Mesodermal cell (in vitro differentiated cells): ENCODE measurements at regions not wholly inside any gene's neighbourhood (a gene's known extent, or its start where the extent isn't known, plus 50 kb on each side); places are given as distances from the start of the nearest gene placed in this dataset.

ENCODE experiments used
- H3K27ac ChIP-seq: 2 replicates; pipeline ENCODE4 v1.7.0; 2013; ENCODE audit warnings: mild to moderate bottlenecking, low read depth, low read length, moderate library complexity; ENCODE audit not compliant: severe bottlenecking
- H3K36me3 ChIP-seq: 2 replicates; pipeline ENCODE4 v1.7.1; 2013; ENCODE audit warnings: mild to moderate bottlenecking, low read length, moderate library complexity; ENCODE audit not compliant: control insufficient read depth, insufficient read depth
- H3K4me1 ChIP-seq: one replicate; pipeline ENCODE4 v1.7.1; 2013; ENCODE audit warnings: mild to moderate bottlenecking, low read length; ENCODE audit not compliant: insufficient read depth, control insufficient read depth, poor library complexity, severe bottlenecking
- H3K4me3 ChIP-seq: 2 replicates; pipeline ENCODE4 v1.7.0; 2013; ENCODE audit warnings: low read length, control low read depth, mild to moderate bottlenecking; ENCODE audit not compliant: insufficient read depth, poor library complexity, severe bottlenecking; ENCODE audit errors: extremely low read depth
- H3K9me3 ChIP-seq: 2 replicates; pipeline ENCODE4 v1.7.1; 2013; ENCODE audit warnings: mild to moderate bottlenecking, low read length, moderate library complexity; ENCODE audit not compliant: control insufficient read depth
- WGBS, 2 experiments: methylation state at CpG; one replicate each; pipeline ENCODE4 v1.1.5; 2013; ENCODE audit warnings: missing lambda C conversion rate in 2 of 2; ENCODE audit not compliant: insufficient coverage in 2 of 2; 5-methylcytosine and 5-hydroxymethylcytosine counted together

- no peak overlapping the region for H3K4me3 ChIP-seq
- no peak overlapping the region for H3K27ac ChIP-seq
- 100% methylated on average over 1 of the region's 2 CpGs; no CpG with 5 or more reads in 1 of the 2 experiments for WGBS, 2 experiments
- H3K9me3 ChIP-seq: peaks cover 5% of the 10 kb centered on the region
- H3K4me1 ChIP-seq: no peaks in the 10 kb centered on the region
- H3K36me3 ChIP-seq: no peaks in the 10 kb centered on the region
Observed at GRCh38 chr6:92827104-92827503, 592.3 kb downstream of the EPHA7 start.

DNA sequence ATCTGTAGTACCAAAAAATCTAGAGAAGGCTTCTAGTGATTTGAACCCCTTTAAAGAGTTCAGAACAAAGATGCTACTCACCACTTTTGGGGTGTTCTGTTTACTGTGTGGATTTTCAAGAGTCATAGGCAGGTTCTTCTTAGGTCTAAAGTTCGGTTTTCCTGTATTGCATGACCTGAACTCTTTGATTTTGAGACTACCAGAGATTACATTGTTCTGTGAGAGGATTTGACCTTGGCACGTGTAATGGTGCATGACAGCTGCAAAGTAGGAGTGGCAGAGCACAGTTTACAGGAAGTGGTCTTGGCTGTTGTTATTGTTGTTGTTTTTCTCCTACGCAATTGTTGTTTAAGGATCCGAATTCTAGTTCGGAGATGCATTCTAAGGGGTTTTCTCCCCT lies 592.7 kb downstream of the EPHA7 start:
- Histone ChIP-seq H3K27ac (no peak overlapping the region), H3K4me3 (no peak overlapping the region), H3K4me1 (no peaks in the 10 kb centered on the region), H3K36me3 (no peaks in the 10 kb centered on the region), H3K9me3 (peaks cover 5% of the 10 kb centered on the region)
- 80 to 85% methylated on average over 1 to 3 of the region's 5 CpGs for WGBS, 2 experiments

GRCh38 chr6:92822222-92822621 lies 597.1 kb downstream of the EPHA7 start:
- peaks cover 2% of the 10 kb centered on the region for H3K9me3 ChIP-seq
- no peak overlapping the region for H3K4me3 ChIP-seq
- WGBS, 2 experiments: no CpG with 5 or more reads among the region's 4 CpGs
- no peaks in the 10 kb centered on the region for H3K4me1 ChIP-seq
- no peak overlapping the region for H3K27ac ChIP-seq
- H3K36me3 ChIP-seq: no peaks in the 10 kb centered on the region

- WGBS, 2 experiments: 85 to 89% methylated on average over 4 to 5 of the region's 6 CpGs
- no peak overlapping the region for H3K27ac ChIP-seq
- H3K4me3 ChIP-seq: no peak overlapping the region
Observed at GRCh38 chr6:92820601-92821000, 598.8 kb downstream of the EPHA7 start.

GRCh38 chr6:92810913-92811312 lies 608.4 kb downstream of the EPHA7 start:
- 0% methylated on average over 1 of the region's 3 CpGs for WGBS, 2 experiments
- no peaks in the 10 kb centered on the region for H3K9me3 ChIP-seq
- H3K36me3 ChIP-seq: no peaks in the 10 kb centered on the region
- no peak overlapping the region for H3K4me3 ChIP-seq
- no peak overlapping the region for H3K27ac ChIP-seq
- no peaks in the 10 kb centered on the region for H3K4me1 ChIP-seq

More at GRCh38 chr6:92820601-92821000, 598.8 kb downstream of the EPHA7 start:
- Histone ChIP-seq H3K4me1 (no peaks in the 10 kb centered on the region), H3K36me3 (no peaks in the 10 kb centered on the region), H3K9me3 (no peaks in the 10 kb centered on the region)

DNA sequence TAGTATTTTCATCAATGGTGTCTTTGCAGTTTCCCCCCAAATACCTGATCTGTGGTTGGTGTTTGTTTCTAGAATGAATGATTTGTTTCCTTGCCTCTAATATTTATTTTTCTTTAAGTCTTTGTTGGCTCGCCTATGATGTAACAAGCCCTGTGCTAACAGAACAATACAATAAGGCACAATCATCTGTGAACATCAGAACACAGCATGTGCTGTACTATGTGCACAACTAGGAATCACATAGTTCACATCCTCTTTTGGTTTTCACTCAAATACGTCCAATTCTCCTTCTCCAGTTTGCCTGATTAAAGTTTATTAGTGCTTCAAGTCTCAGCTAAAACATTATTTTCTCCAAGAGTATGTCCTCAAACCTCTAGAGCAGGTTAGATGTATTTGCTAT lies 613.1 kb downstream of the EPHA7 start:
- Histone ChIP-seq H3K36me3 (no peaks in the 10 kb centered on the region), H3K27ac (no peak overlapping the region), H3K4me1 (no peaks in the 10 kb centered on the region), H3K4me3 (no peak overlapping the region), H3K9me3 (no peaks in the 10 kb centered on the region)
- WGBS, 2 experiments: 47 to 79% methylated on average over 2 of the region's 2 CpGs

- no peak overlapping the region for H3K4me3 ChIP-seq
- H3K9me3 ChIP-seq: no peaks in the 10 kb centered on the region
- WGBS, 2 experiments: 70 to 100% methylated on average over 1 of the region's 1 CpG
- H3K27ac ChIP-seq: no peak overlapping the region
- H3K36me3 ChIP-seq: no peaks in the 10 kb centered on the region
- no peaks in the 10 kb centered on the region for H3K4me1 ChIP-seq
Observed at GRCh38 chr6:92791403-92791802, 628.0 kb downstream of the EPHA7 start.

DNA sequence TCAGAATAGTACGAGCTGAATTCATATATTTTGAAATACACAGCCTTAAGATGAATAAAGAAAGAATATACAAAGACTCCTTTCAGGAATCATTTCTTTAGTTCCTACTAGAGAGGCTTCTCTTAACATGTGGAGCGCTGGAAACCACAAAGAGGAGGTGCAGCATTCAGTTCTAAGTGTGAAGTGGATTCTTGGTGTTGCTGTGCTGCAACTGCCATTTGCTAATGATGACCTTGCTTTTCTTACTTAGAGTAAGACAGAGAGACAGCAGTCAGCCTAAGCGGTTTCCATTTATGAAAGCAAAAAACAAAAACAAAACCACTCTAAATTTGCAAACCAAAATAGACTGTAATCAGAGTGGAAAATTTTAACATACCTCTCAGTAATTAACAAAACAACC lies 629.0 kb downstream of the EPHA7 start:
- no peaks in the 10 kb centered on the region for H3K9me3 ChIP-seq
- H3K36me3 ChIP-seq: no peaks in the 10 kb centered on the region
- H3K4me3 ChIP-seq: no peak overlapping the region
- WGBS, 2 experiments: 60% methylated on average over 1 of the region's 3 CpGs; no CpG with 5 or more reads in 1 of the 2 experiments
- H3K4me1 ChIP-seq: no peaks in the 10 kb centered on the region
- H3K27ac ChIP-seq: no peak overlapping the region

DNA sequence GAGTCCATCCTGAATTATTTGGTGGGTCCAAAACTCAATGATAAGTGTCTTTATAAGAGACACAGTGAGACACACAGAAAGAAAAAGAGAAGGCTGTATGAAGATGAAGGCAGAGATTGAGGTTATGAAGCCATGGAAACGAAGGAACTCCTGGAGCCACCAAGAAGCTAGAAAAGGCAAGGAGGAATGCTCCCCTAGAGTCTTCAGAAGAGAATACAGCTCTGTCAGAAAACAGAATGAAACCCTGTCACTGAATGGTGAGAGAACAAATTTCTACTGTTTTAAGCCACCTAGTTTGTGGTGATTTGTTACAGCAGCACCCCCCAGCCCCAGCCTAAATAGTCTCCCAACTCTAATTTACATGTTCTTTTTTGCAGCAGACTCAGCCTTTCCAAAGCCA lies 635.1 kb downstream of the EPHA7 start:
- Histone ChIP-seq H3K4me1 (no peaks in the 10 kb centered on the region), H3K4me3 (no peak overlapping the region), H3K9me3 (no peaks in the 10 kb centered on the region), H3K36me3 (no peaks in the 10 kb centered on the region), H3K27ac (no peak overlapping the region)
- 78 to 86% methylated on average over 1 of the region's 1 CpG for WGBS, 2 experiments

DNA sequence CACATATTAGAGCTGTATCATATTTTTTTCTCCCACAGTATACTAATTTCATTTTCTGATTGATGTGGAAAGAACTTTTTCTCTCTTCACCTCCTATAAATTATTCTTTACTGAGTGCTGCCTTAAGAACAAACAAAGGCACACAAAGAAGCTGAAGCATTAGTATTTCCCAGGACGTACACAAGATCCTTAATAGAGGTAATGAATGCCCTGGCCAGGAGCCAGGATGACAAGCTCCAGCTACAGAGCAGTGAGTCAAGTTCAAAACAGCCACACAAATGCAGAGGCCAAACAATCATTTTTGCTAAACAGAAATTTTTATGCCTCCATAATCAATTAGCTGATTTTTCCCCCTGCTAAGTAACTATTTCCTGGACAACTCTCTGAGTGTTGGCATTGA lies 639.6 kb downstream of the EPHA7 start:
- Histone ChIP-seq H3K4me3 (no peak overlapping the region), H3K36me3 (no peaks in the 10 kb centered on the region), H3K4me1 (no peaks in the 10 kb centered on the region), H3K9me3 (no peaks in the 10 kb centered on the region), H3K27ac (no peak overlapping the region)
- WGBS, 2 experiments: 100% methylated on average over 1 of the region's 1 CpG

DNA sequence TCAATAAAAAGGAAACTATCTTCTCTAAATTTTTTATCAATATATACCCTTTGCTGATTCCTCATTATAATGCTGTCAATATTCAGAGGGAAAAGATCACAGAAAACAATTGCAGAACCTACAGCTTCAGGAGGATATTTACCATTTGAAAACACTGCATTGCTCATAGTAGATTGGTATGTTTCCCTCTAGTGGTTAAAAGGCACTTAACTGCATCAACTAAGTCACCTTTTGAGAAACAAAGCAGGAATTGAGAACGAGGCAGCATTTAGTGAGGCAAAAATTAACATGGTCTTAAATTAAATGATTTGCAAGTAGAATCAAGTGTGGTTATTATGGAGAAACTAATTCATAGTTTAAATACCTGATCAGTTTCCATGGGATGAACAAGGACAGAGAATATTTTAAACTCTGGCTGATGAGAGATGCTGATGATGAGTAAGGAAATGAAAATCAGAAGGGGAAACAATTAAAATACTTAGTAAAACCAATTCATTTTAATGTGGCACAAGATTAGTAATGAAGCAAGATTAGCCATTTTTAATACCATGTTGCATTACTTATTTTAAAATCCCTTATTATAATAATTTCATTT lies 642.1 kb downstream of the EPHA7 start:
- H3K4me3 ChIP-seq: no peak overlapping the region
- H3K27ac ChIP-seq: no peak overlapping the region
- no peaks in the 10 kb centered on the region for H3K9me3 ChIP-seq
- H3K4me1 ChIP-seq: no peaks in the 10 kb centered on the region
- 50% methylated on average over 1 of the region's 1 CpG; no CpG with 5 or more reads in 1 of the 2 experiments for WGBS, 2 experiments
- H3K36me3 ChIP-seq: no peaks in the 10 kb centered on the region
